NB4 (cell line): ENCODE measurements at regions not wholly inside any gene's neighbourhood (a gene's known extent, or its start where the extent isn't known, plus 50 kb on each side); places are given as distances from the start of the nearest gene placed in this dataset.

Experiments
- POLR2A ChIP-seq: IDR thresholded peaks from 2 replicates; pipeline ENCODE4 v1.6.1; 2011; ENCODE audit warnings: mild to moderate bottlenecking; ENCODE audit not compliant: insufficient read length; ENCODE audit errors: extremely low read depth
- TF ChIP-seq, protein P1 (sequence below): IDR thresholded peaks from one replicate; pipeline ENCODE4 v1.5.1; 2012; ENCODE audit warnings: low read depth, low read length
- TF ChIP-seq, protein P2 (sequence below): IDR thresholded peaks from 2 replicates; pipeline ENCODE4 v1.6.1; 2011; ENCODE audit warnings: low read depth, low read length

DNA sequence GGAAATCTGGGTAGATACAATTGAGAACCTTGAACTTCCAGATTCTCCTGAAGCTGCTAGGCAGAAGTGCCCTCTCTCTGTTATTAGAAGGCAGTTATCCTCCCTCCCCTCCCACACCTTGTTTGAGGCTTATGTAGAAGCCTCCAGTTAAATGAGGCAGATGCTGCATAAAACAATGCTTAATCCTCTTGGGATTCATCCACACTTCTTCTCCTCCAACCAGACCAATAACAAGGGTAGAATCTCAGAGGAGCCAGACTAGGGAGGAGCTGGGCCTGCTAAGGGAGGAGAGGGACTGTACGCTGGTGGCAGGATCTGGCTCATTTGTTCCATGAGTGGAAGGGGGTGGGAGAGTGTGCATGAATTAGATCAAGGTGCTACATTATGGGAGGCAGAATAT, 88.3 kb upstream of the PRR23C start:
- TF ChIP-seq, protein P1, sequence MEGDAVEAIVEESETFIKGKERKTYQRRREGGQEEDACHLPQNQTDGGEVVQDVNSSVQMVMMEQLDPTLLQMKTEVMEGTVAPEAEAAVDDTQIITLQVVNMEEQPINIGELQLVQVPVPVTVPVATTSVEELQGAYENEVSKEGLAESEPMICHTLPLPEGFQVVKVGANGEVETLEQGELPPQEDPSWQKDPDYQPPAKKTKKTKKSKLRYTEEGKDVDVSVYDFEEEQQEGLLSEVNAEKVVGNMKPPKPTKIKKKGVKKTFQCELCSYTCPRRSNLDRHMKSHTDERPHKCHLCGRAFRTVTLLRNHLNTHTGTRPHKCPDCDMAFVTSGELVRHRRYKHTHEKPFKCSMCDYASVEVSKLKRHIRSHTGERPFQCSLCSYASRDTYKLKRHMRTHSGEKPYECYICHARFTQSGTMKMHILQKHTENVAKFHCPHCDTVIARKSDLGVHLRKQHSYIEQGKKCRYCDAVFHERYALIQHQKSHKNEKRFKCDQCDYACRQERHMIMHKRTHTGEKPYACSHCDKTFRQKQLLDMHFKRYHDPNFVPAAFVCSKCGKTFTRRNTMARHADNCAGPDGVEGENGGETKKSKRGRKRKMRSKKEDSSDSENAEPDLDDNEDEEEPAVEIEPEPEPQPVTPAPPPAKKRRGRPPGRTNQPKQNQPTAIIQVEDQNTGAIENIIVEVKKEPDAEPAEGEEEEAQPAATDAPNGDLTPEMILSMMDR: no peak
- TF ChIP-seq, protein P2, sequence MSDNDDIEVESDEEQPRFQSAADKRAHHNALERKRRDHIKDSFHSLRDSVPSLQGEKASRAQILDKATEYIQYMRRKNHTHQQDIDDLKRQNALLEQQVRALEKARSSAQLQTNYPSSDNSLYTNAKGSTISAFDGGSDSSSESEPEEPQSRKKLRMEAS: no peak
- TF ChIP-seq POLR2A: no peak
